ENCODE measurements at regions not wholly inside any gene's neighbourhood (a gene's known extent, or its start where the extent isn't known, plus 50 kb on each side); places are given as distances from the start of the nearest gene placed in this dataset.
A peak's percentile ranks its signal among the peaks of the same experiment; 100 is the strongest.

DNA sequence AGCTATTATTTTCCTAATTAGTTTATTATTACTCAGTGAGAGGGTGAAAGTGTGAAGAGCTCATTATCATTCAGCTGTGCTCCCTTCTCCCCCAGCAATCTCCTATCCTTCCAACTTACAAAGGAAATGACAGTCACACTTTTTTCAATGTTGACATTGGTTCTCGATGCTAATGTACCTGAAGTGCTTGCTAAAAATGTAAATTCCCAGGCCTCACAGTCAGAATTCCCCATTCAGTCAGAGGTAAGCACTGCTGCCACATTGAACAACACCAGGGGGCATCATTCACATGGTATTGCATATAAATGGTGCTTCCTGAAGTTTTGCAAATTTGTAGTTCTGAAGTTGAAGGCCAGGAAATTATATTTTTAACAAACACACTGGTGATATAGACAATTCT lies 132.7 kb upstream of the FOXD3 start:
- DNase-seq, result no peak

DNA sequence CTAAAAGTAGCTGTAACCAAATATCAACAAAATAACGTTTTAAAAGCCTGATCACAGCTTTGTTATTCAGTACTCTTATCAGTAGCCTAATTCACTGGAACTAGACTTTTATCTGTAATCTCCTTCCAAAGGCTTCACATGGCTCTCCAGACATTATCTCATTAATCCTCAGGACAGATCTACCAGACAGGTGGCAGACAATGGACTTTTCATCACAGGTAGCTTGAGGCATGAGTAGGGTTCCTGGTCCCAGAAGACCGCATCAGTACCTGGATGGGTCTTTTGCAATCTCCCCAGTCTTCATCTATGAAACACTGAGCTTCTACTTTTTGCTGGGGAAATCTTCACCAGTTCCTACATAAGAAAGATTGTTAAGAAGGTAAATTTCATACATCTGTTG lies 132.2 kb upstream of the FOXD3 start:
- DNase-seq, result no peak

- peak in 27 of 58 donors; percentile 3 to 71 (median 24) for DNase-seq
These were observed 123.4 kb upstream of the FOXD3 start for GRCh38 chr1:63198871-63199394.

GRCh38 chr1:63199706-63200335 lies 122.5 kb upstream of the FOXD3 start:
- DNase-seq, result peak in 1 of 58 donors; percentile 1

DNA sequence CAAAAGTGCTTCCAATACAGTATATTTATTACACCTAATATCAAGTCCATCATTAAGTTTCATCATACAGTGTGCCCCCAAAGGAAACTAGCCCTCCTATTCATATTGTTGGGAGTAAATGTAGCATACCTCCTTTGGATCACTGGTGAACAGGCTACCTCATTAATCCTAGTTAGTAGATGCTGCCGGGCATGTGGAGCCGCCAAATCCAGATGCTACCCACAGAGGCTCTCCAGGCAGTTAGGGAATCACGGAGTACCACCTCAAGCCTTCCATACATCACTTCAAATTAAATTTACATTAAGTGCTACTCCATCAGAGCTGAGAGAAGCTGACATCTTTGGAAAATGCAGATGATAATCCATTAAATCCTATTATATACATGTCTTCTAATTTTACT lies 121.7 kb upstream of the FOXD3 start:
- no peak for DNase-seq

DNA sequence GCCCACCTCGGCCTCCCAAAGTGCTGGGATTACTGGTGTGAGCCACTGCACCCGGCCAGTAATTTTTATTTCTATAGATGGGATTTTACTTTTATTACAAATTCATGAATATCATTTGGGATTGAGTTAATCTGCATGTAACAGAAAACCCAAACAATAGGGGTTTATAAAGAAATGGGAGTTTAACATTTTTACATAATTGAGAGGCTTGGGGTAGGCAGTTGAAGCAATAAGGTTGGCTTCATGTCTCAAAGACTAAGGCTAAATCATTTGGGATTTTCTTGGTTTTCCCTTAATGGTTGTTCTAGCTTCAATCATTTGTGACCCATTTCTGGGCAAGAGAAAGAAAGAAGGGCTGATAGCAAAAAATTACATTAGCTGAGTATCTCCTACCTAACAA lies 118.7 kb upstream of the FOXD3 start:
- DNase-seq, result no peak

DNA sequence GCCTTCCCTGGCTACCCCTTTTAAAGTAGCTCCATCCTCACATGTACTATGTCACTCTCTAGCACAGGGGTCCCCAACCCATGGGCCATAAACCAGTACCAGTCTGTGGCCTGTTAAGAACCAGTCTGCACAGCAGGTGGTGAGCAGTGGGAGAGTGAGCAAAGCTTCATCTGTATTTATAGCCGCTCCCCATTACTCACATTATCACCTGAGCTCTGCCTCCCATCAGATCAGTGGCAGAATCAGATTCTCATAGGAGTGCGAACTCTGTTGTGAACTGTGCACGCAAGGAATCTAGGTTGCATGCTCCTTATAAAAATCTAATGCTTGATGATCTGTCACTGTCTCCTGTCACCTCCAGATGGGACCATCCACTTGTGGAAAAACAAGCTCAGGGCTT lies 116.6 kb upstream of the FOXD3 start:
- DNase-seq, result no peak

GRCh38 chr1:63214553-63214952 lies 107.8 kb upstream of the FOXD3 start:
- no peak for DNase-seq

- DNase-seq, result no peak
These were observed 98.9 kb upstream of the FOXD3 start for GRCh38 chr1:63223426-63223825.

- DNase-seq, result no peak
These were observed 91.6 kb upstream of the FOXD3 start for GRCh38 chr1:63230722-63231121.

DNA sequence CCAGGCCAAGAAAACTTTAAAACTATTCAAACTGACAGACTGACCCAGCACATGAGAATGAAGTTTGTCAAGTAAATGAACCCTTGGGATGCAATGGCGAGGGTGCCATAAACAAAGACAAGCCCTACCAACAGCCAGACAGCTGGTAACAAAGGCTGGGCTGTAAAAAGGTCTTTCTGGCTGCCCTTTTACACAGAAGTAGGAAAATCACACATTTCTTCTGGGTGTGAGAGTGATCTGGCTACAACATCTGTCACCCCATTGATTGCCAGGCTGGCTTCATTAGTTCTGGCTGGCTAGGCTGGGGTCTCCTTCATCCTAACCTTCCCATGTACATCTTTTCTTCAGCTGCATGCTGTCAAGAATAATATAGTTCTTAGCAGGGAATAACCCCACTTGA lies 83.6 kb upstream of the FOXD3 start:
- DNase-seq, result no peak

- no peak for DNase-seq
These were observed 77.2 kb upstream of the FOXD3 start for GRCh38 chr1:63245186-63245585.

- DNase-seq, result no peak
These were observed 74.2 kb upstream of the FOXD3 start for GRCh38 chr1:63248216-63248615.

DNA sequence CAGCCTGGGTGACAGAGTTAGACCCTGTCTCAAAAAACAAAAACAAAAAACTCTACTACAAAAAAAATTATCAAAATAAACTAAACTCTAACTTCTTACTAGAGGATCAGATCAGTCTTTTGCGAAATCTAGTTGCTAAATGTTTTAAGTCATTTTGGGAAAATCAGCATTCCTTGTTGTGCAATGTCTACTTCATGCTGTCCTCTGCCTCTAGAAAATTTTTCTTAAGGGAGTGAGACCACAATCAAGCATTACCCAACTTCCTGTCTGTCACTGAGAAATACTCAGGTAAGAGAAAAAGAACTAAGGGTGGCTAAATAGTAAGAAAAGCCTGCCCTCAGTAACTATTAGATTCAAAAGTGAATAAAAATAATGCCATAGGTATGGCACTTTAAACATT lies 67.2 kb upstream of the FOXD3 start:
- no peak for DNase-seq

DNA sequence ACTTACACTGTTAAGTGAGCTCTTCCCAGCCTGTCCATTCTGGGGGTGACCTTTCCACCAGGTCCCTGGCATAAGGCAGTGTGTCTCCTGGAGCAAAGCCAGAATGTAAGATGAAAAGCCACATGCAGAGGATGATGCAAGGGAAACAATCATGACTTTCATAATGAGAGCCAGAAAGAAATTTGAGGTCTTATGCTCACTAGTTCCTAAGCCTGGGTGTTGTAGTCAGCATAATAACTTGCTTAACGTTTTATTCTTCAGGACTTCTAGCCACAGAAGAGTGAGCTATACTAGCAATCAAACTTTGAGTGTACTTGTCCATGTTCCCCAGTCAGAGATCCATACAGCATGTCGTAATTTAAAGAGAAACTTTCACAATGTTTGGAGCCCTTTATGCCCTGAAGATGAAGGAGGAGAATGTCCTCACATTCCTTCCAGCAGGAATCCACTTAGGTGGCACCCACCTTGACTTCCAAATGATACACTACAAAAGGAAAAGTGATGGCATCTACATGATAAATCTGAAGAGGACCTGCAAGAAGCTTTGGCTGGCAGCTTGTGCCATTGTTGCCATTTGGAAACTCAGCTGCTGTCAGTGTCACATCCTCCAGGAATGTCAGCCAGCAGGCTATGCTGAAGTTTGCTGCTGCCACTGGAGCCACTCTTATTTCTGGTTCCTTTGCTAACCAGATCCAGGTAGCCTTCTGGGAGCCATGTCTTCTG lies 60.5 kb upstream of the FOXD3 start:
- DNase-seq, result no peak

DNA sequence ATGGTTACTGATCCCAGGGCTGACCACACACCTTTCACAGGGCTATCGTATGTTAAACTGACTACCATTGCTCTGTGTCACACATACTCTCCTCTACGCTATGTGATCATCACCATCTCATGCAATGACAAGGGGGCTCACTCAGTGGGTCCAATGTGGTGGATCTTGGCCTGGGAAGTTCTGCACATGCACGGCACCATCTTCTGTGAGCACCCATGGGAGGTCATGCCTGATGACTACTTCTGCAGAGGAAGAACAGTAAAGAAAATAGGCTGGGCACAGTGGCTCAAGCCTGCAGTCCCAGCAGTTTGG lies 60.0 kb upstream of the FOXD3 start:
- no peak for DNase-seq

- no peak for DNase-seq
These were observed 58.2 kb upstream of the FOXD3 start for GRCh38 chr1:63264161-63264560.

DNA sequence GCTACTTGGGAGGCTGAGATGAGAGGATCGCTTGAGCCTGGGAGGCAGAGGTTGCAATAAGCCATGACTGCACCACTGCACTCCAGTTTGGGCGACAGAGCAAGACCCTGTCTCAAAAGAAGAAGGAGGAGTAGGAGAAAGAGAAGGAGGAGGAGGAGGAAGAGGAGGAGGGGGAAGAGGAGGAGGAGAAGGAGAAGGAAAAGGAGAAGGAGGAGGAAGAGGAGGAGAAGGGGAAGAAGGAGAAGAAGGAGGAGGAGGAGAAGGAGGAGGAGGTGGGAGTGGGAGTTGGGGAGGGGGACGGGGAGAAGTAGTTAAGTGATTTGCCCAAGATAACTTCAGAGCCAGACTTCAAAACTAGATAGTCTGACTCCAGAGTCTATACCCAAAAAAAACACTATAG lies 55.5 kb upstream of the FOXD3 start:
- no peak for DNase-seq

DNA sequence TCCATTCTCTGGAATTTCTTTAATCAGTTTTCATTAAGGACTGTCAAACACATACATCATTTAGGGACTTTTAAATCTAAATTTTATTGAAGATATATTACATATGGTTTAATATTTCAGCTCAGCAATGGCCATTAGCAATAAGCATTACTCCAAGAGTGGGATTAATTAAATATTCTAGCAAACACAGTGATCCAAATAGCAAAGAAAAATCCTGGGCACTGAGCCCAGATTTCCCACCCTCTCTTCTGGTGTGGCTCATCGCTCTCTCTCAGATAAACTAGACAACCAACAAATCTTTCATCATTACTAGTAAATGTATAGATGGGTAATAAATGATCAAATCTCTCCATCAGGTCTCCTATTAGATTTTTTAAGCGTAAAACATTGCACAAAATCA lies 53.5 kb upstream of the FOXD3 start:
- DNase-seq, result no peak

DNA sequence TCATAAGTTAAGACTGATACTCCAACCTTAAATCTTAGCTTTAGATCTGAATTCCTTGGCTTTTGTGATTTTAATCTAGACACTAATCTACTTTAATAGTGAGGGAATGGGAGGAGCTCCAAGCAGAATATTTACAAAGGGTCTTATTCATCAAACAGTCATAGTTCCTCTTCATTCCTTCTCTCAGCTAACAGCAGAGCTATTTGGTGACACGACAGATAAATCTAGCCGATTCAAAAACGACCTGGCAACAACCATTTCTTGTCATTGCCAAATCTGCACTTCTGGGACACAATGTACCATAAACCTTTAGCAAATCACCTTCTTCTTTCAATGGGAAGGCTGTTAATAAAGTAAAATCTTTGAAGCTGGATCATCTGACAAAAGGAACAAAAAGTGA lies 52.8 kb upstream of the FOXD3 start:
- DNase-seq, result no peak
